H9 (cell line): ENCODE measurements at regions not wholly inside any gene's neighbourhood (a gene's known extent, or its start where the extent isn't known, plus 50 kb on each side); places are given as distances from the start of the nearest gene placed in this dataset.

ENCODE experiments used
- DNase-seq: peaks from one replicate; pipeline ENCODE4 v3.0.0-alpha.2; 2017
- H2AFZ ChIP-seq: one replicate; pipeline ENCODE4 v1.6.1; 2013; ENCODE audit warnings: mild to moderate bottlenecking, low read length, control low read depth, moderate library complexity
- H2AK5ac ChIP-seq: 2 replicates; pipeline ENCODE4 v1.6.1; 2013; ENCODE audit warnings: low read length, control low read depth, mixed read lengths; ENCODE audit not compliant: insufficient read length
- H2BK120ac ChIP-seq: one replicate; pipeline ENCODE4 v1.6.1; 2013; ENCODE audit warnings: low read depth, mild to moderate bottlenecking, low read length, control low read depth, inconsistent platforms; ENCODE audit not compliant: poor library complexity, severe bottlenecking
- H2BK12ac ChIP-seq: 2 replicates; pipeline ENCODE4 v1.6.1; 2013; ENCODE audit warnings: low read length, control low read depth, mixed read lengths, low read depth; ENCODE audit not compliant: insufficient read length
- H2BK15ac ChIP-seq: 2 replicates; pipeline ENCODE4 v1.6.1; 2013; ENCODE audit warnings: low read depth, low read length, control low read depth
- H2BK20ac ChIP-seq: one replicate; pipeline ENCODE4 v1.6.1; 2013; ENCODE audit warnings: low read depth, mild to moderate bottlenecking, low read length, control low read depth, inconsistent platforms; ENCODE audit not compliant: poor library complexity, severe bottlenecking
- H2BK5ac ChIP-seq: 2 replicates; pipeline ENCODE4 v1.6.1; 2013; ENCODE audit warnings: low read length, control low read depth, mixed read lengths; ENCODE audit not compliant: insufficient read length
- H3K14ac ChIP-seq: 2 replicates; pipeline ENCODE4 v1.6.1; 2013; ENCODE audit warnings: low read length, control low read depth; ENCODE audit not compliant: insufficient read depth
- H3K18ac ChIP-seq: 2 replicates; pipeline ENCODE4 v1.6.1; 2013; ENCODE audit warnings: low read depth, mild to moderate bottlenecking, mixed read lengths, low read length, control low read depth; ENCODE audit not compliant: insufficient read length
- H3K23ac ChIP-seq: 2 replicates; pipeline ENCODE4 v1.6.1; 2013; ENCODE audit warnings: low read length, control low read depth, mixed read lengths, low read depth; ENCODE audit not compliant: insufficient read length
- H3K23me2 ChIP-seq: 2 replicates; pipeline ENCODE4 v1.6.1; 2013; ENCODE audit warnings: low read depth, mild to moderate bottlenecking, mixed read lengths, low read length, control low read depth; ENCODE audit not compliant: insufficient read length, poor library complexity, severe bottlenecking
- H3K27ac ChIP-seq: 2 replicates; pipeline ENCODE4 v1.5.1; 2013; ENCODE audit warnings: low read length, control low read depth, mixed read lengths, low read depth; ENCODE audit not compliant: insufficient read length
- H3K27me3 ChIP-seq: 2 replicates; pipeline ENCODE4 v1.6.1; 2013; ENCODE audit warnings: low read length, control low read depth, inconsistent platforms; ENCODE audit not compliant: insufficient read depth
- H3K4ac ChIP-seq: 2 replicates; pipeline ENCODE4 v1.6.1; 2013; ENCODE audit warnings: low read depth, mild to moderate bottlenecking, control low read depth, inconsistent platforms, low read length, moderate library complexity
- H3K4me1 ChIP-seq: 2 replicates; pipeline ENCODE4 v1.6.1; 2013; ENCODE audit warnings: low read length, control low read depth, inconsistent platforms; ENCODE audit not compliant: insufficient read depth
- H3K4me2 ChIP-seq: 2 replicates; pipeline ENCODE4 v1.6.1; 2013; ENCODE audit warnings: low read length, control low read depth, mixed read lengths; ENCODE audit not compliant: insufficient read length, insufficient read depth
- H3K56ac ChIP-seq: 2 replicates; pipeline ENCODE4 v1.6.1; 2013; ENCODE audit warnings: low read depth, mild to moderate bottlenecking, mixed read lengths, low read length, control low read depth; ENCODE audit not compliant: insufficient read length
- H3K79me1 ChIP-seq: 2 replicates; pipeline ENCODE4 v1.6.1; 2013; ENCODE audit warnings: low read depth, mild to moderate bottlenecking, moderate library complexity, low read length, control low read depth, inconsistent platforms; ENCODE audit not compliant: insufficient read depth, poor library complexity, severe bottlenecking
- H3K79me2 ChIP-seq: 2 replicates; pipeline ENCODE4 v1.6.1; 2013; ENCODE audit warnings: low read length, control low read depth, inconsistent platforms; ENCODE audit not compliant: insufficient read depth
- H3K9ac ChIP-seq: 2 replicates; pipeline ENCODE4 v1.6.1; 2013; ENCODE audit warnings: low read length, control low read depth, mixed read lengths; ENCODE audit not compliant: insufficient read length; ENCODE audit errors: extremely low read depth
- H3K9me3 ChIP-seq: one replicate; pipeline ENCODE4 v1.6.1; 2013; ENCODE audit warnings: low read depth, low read length, inconsistent platforms; ENCODE audit not compliant: control insufficient read depth
- H3T11ph ChIP-seq: one replicate; pipeline ENCODE4 v1.6.1; 2013; ENCODE audit warnings: mild to moderate bottlenecking, low read length, control low read depth, inconsistent platforms
- H4K20me1 ChIP-seq: one replicate; pipeline ENCODE4 v1.6.1; 2013; ENCODE audit not compliant: control insufficient read depth, insufficient read length, insufficient read depth
- H4K5ac ChIP-seq: 2 replicates; pipeline ENCODE4 v1.6.1; 2013; ENCODE audit warnings: low read depth, mild to moderate bottlenecking, mixed read lengths, low read length, control low read depth; ENCODE audit not compliant: insufficient read length
- H4K8ac ChIP-seq: replicated peaks from 2 replicates; pipeline ENCODE4 v1.6.1; 2013; ENCODE audit warnings: low read length, control low read depth, mixed read lengths, low read depth; ENCODE audit not compliant: insufficient read length
- H4K91ac ChIP-seq: 2 replicates; pipeline ENCODE4 v1.6.1; 2013; ENCODE audit warnings: low read depth, mild to moderate bottlenecking, moderate library complexity, mixed read lengths, low read length, control low read depth; ENCODE audit not compliant: insufficient read length
- H3K27ac Mint-ChIP-seq, 3 experiments: 2 replicates in 2 of 3; 3 replicates in 1 of 3; pipeline ENCODE4 v1.8.0; 2020 to 2021; ENCODE audit warnings: mixed read lengths in 3 of 3, mild to moderate bottlenecking in 1 of 3, moderate library complexity in 1 of 3
- H3K27me3 Mint-ChIP-seq: 2 replicates; pipeline ENCODE4 v1.8.0; 2021; ENCODE audit warnings: low read depth, mild to moderate bottlenecking, moderate library complexity, mixed read lengths
- H3K36me3 Mint-ChIP-seq, 3 experiments: 2 replicates in 2 of 3; 3 replicates in 1 of 3; pipeline ENCODE4 v1.8.0; 2020 to 2021; ENCODE audit warnings: low read depth in 3 of 3, mixed read lengths in 3 of 3; ENCODE audit not compliant: insufficient read depth in 1 of 3
- H3K4me1 Mint-ChIP-seq, 2 experiments: 2 replicates each; pipeline ENCODE4 v1.8.0; 2020; ENCODE audit warnings: mixed read lengths in 2 of 2
- H3K4me3 Mint-ChIP-seq, 2 experiments: 2 replicates in 1 of 2; 3 replicates in 1 of 2; pipeline ENCODE4 v1.8.0; 2020 to 2021; ENCODE audit warnings: mild to moderate bottlenecking in 2 of 2, mixed read lengths in 2 of 2, moderate library complexity in 1 of 2
- H3K9me3 Mint-ChIP-seq, 2 experiments: 2 replicates in 1 of 2; 3 replicates in 1 of 2; pipeline ENCODE4 v1.8.0; 2020; ENCODE audit warnings: mild to moderate bottlenecking in 2 of 2, mixed read lengths in 2 of 2, moderate library complexity in 1 of 2
- CTCF ChIP-seq: fragments of 200-600 bp; sonication (generic); conservative IDR thresholded peaks from 3 replicates; pipeline ENCODE4 v1.8.0; 2021; ENCODE audit warnings: antibody characterized with exemption, mild to moderate bottlenecking
- WGBS: extraction: QIAGEN DNeasy Blood & Tissue Kit; methylation state at CpG from one replicate; pipeline ENCODE4 v1.1.7; 2013; ENCODE audit warnings: missing lambda C conversion rate, low lambda C conversion rate, mixed read lengths; ENCODE audit not compliant: insufficient read length; ENCODE audit errors: extremely low coverage; 5-methylcytosine and 5-hydroxymethylcytosine counted together

GRCh38 chr2:175372704-175373701 is 191.5 kb upstream of the ATP5MC3 start:
- Histone ChIP-seq H2AK5ac (no peak overlapping the region), H3K27ac (no peak overlapping the region), H2BK5ac (no peak overlapping the region), H3K23ac (no peak overlapping the region), H3K9ac (no peak overlapping the region), H3K9me3 (no peaks in the 10 kb centered on the region), H2BK15ac (no peak overlapping the region), H4K91ac (no peak overlapping the region), H3K23me2 (no peaks in the 10 kb centered on the region), H3T11ph (no peak overlapping the region), H3K4me2 (no peak overlapping the region), H3K4me1 (peaks cover 3% of the 10 kb centered on the region; the same call in 1 of the 2 replicates), H4K5ac (no peak overlapping the region), H4K20me1 (no peaks in the 10 kb centered on the region), H4K8ac (no peak overlapping the region), H3K79me1 (no peaks in the 10 kb centered on the region), H2BK12ac (no peak overlapping the region), H2AFZ (no peak overlapping the region), H2BK120ac (no peak overlapping the region), H3K56ac (no peak overlapping the region), H3K18ac (no peak overlapping the region), H3K79me2 (no peaks in the 10 kb centered on the region), H3K4ac (no peak overlapping the region), H3K27me3 (no peaks in the 10 kb centered on the region), H3K14ac (no peak overlapping the region), H2BK20ac (no peak overlapping the region)
- no peaks in the 10 kb centered on the region for H3K27me3 Mint-ChIP-seq
- no peak for DNase-seq
- no peak overlapping the region; a peak in 1 of 5 replicates for H3K4me3 Mint-ChIP-seq
- peak overlapping the region in 1 of 3 experiments; percentile 49; a peak in 1 of 7 replicates for H3K27ac Mint-ChIP-seq
- no peaks in the 10 kb centered on the region for H3K36me3 Mint-ChIP-seq
- no CpG with 5 or more reads among the region's 8 CpGs for WGBS
- no peak for TF ChIP-seq CTCF
- H3K4me1 Mint-ChIP-seq = peaks cover 14 to 18% of the 10 kb centered on the region in 2 experiments
- no peaks in the 10 kb centered on the region for H3K9me3 Mint-ChIP-seq
